Hepatic stellate cell (primary cell): ENCODE measurements at regions not wholly inside any gene's neighbourhood (a gene's known extent, or its start where the extent isn't known, plus 50 kb on each side); places are given as distances from the start of the nearest gene placed in this dataset.
"Not testable (repeated sequence)": the region's sequence is repeated elsewhere in the genome, so short reads cannot be mapped to it uniquely, and the experiment has no call there.

Experiments
- DNase-seq: peaks from one replicate; pipeline ENCODE4 v3.0.0; 2011; ENCODE audit warnings: low spot score

GRCh38 chr5:112573441-112573840 is 154.4 kb upstream of the EPB41L4A start:
- DNase-seq, result no peak

DNA sequence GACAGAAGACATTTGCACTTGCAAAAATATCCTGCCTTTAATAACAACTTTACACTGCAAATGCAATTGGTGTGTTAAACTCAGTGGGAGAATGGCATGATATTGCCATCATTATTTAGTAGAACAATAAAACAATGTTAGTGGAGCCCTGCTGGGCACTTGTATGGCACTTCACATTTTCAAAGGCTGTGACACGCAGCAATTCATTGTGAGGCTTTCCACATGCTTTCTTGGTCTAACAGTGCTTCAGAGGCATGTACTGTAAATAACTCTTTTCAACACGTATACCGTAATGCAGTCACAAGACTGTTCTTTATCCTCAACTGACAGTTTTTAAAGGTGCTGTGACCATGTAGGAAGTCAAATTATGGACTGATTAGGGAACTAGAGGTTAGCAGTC is 155.5 kb upstream of the EPB41L4A start:
- DNase-seq, result no peak

DNA sequence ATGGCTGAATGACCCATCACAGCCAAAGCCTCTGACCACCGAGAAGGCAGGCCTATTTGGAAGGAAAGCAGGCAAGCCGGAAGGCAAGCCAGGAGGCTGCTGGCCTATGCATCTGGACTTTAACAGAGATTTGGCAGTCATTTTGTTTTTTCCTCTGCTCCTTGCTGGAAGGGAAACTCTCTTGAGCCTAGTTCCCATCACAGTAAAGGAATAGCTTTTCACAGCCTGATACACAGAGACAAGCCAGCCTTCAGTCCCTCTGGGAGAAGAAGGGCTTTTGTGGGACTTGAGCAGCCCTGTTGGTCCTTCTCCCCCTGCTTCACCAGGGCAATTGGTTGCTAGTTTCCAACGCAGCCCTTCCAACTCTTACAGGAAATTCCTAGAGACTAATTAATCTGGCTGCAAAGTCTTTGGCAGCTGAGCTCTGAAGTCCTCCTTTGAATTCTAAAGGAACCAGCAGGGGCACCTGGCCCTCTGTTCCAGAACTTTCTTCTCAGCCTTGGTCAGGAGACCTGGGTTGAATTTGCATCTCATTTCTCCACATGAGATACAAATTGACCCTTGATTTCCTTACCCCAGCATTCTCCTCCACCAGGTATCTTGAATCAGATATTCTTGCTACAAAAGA is 157.3 kb upstream of the EPB41L4A start:
- no peak for DNase-seq

GRCh38 chr5:112579599-112580170 is 158.0 kb upstream of the APC start:
- no peak for DNase-seq

DNA sequence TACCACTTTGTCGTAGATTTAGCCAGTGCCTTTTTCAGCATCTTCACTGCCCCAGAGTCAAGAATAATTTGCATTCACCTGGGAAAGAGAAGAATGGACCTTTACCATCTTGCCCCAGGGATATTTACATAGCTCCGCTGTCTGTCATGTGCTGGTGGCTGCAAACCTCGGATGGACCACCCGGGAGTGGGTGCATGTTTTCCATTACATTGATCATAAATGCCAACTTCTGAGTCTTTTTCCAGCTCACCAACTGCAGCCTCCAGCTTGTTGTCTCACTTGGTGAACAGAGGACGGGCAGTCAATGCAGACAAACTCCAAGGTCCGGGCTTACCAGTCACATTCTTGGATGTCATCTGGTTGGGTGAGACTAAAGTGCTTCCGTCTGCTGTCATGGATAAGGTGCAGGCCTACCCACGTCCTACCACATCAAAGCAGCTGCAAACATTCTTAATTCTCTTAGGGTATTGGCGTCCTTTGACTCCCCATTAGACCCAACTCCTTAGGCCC is 155.8 kb upstream of the APC start:
- no peak for DNase-seq

DNA sequence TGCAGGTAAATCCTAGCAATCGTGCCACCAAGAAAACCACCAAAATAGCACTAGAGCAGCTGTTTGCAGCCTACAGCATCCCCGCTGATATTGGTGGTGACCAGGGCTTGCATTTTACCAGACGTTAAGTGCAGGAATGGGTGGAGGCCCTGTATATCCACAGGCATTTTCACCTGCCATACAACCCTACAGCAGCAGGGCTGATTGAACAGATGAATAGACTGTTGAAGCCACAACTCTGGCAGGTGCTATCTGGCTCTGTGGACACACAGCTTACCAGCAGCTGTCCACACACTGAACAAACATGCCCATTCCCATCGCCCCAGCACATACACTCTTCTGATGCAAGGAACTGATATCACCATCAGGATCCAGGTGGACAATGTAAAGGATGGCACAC is 154.5 kb upstream of the APC start:
- DNase-seq, result no peak

- no peak for DNase-seq
Measured at GRCh38 chr5:112584781-112585180, 152.9 kb upstream of the APC start.

GRCh38 chr5:112586596-112587062 is 151.1 kb upstream of the APC start:
- no peak for DNase-seq

DNA sequence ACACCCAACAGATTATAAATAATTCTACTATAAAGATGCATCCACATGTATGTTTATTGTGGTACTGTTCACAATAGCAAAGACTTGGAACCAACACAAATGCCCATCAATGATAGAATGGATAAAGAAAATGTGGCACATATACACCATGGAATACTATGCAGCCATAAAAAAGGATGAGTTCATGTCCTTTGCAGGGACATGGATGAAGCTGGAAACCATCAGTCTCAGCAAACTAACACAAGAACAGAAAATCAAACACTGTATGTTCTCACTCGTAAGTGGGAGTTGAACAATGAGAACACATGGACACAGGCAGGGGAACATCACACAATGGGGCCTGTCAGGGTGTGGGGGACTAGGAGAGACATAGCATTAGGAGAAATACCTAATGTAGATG is 146.8 kb upstream of the APC start:
- DNase-seq, result not testable (repeated sequence)

GRCh38 chr5:112594095-112594850 is 143.4 kb upstream of the APC start:
- DNase-seq, result no peak

GRCh38 chr5:112594941-112595340 is 142.7 kb upstream of the APC start:
- no peak for DNase-seq

DNA sequence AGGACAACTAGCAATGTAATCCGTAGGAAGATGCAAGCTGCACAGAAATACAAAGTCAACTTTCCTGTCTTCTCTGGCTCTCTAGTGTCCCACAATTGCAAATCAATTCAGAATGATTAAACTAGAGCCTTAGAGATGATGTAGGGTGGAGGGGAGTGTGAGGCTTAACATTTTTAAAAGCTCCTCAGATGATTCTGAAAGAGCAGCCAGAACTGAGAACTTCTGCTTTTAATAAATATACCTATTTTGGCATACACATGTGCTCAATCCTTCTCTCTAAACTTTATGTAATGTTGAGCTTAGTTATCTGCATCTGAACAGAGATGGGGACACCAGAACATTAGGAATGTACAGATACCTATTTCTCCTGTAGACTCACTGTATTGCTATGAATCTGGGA is 139.9 kb upstream of the APC start:
- DNase-seq, result no peak

DNA sequence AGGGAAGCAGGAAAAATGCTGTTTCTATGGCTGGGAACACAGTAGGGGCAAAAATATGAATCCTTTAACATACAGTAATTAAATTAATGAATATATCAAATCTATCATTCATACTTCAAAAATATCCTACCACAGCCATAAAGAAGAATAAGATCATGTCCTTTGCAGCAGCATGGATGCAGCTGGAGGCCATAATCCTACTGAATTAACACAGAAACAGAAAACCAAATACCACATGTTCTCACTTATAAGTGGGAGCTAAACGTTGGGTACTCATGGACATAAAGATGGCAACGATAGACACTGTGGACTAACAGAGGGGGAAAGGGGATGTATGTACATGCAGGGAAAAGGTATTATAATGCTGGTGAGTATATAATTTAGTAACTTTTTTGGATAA is 137.2 kb upstream of the APC start:
- not testable (repeated sequence) for DNase-seq

DNA sequence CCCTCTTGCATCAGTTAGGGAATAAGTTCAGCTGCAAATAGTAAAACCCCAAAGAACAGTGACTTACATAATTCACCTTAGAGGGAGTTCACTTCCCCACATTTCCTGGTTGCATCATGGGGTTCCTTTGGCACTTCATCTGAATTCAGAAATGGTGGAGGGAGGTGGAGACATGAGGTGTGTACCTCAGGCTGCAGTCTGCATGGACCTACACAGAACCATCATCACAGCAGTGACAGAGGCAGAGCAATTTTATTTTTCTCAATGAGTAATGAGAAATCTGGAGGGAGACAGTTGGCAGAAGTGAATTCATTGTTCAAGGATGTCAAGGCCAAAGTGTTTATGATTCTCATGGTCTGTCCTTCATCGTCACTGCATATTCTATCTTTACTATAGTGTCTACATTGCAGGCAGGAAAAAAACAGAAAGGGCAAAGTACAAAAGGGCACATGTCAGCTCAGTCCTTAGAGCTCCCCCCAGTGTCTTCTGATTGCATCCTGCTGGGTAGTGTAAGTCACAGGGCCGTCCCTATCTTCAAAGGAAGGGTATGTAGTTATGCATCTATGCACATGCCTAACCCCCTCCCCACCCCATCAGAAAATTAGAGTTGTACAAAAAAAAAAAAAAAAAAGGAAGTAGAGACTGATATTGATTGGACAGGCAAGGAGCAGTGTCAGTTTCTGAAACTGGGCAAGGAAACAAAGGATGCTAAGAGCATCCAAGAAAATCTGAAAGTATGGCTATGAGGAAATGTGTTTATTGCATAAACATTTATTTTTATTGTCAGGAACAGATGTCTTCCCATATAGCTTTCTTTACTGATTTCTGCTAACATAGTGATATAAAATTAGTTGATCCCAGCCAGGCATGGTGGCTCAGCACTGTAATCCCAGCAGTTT is 132.7 kb upstream of the APC start:
- no peak for DNase-seq

DNA sequence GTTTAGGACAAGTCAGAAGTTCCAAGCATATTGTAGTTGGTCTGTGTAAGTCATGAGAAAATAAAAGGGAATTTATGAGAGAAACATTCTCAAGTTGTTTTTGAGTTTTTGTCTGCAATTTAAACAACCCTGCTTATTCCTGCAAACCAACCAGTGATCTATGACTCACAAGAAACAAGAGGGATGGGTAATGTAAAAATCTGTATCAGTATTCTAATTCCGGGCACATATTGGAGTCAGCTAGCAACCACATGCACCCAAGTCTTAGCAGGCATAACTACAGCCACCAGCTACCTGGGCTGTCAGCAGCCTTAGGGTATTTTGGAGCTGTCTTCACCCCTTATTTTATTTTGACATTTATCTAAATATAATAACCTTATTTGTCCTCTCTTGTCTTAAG is 128.7 kb upstream of the APC start:
- DNase-seq, result no peak

GRCh38 chr5:112612663-112613062 is 125.0 kb upstream of the APC start:
- no peak for DNase-seq

- no peak for DNase-seq
Measured at GRCh38 chr5:112614285-112614684, 123.4 kb upstream of the APC start.

GRCh38 chr5:112614986-112615385 is 122.7 kb upstream of the APC start:
- no peak for DNase-seq

DNA sequence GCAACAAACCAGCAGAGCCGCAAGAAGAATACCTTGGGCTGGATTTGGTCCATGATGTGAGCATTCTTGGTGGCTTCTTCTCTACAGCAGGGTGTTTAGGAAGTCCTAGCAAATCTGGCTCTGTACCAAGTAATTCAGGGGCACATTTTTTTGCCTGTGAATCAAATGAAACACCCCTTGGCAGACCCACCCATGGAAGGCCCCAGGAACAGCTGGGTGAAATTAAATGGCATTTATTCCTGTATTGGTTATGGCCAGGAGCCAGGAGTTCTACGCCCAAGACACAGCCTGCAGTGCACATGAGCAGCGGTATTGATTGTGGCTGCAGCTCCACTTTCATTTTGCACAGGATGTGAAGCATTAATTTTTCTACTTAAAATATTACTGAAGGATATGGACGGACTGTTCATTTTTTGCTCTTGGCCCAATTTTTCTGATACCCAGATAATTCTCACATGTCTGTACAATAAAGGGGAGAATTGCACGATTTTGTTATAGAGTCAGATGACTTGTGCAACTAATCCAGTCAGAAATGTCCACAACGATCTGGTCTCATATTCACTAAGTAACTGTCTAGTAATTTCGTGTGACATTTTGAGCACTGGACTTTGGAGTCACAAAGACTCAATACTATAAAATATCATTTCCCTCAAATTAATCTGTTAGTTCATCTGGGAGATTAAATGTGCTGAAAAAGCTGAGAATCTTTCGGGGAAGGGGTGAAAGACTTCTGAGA is 120.7 kb upstream of the APC start:
- DNase-seq, result no peak

GRCh38 chr5:112625246-112625645 is 112.4 kb upstream of the APC start:
- DNase-seq, result no peak

DNA sequence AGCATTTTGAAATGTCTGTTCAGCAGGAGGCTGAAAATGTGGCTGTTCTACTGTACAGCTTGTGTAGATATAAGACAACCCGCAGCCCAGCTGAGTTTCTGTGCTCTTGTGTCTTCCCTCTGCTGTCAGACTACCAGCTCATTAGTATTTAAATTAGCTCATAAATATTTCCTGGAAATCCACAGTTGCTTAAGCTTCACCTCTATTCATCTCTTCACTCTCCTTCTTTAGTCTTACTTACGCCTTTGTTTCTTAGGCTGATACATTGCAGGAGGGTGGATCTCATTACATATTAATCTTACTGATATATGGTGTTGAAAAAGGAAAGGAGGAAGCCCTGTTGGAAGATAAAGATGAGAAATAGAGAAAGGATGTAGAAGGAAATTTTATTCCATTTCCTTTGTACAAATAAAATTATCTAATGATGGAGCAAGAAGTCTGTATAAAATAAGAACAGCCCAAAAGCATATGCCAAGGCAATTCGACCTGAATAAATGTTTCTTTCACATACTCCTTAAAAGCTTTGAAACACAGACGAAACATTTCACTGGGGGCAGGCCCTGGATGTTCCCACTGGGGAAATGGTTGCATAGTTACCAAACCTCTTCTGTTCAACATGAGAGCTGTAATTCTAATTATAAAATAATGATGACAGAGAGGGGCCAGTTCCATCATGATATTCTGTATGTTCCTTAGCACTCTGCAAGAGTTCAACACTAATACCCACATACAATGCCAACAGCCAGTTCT is 111.8 kb upstream of the APC start:
- DNase-seq, result no peak
